ENCODE measurements at regions not wholly inside any gene's neighbourhood (a gene's known extent, or its start where the extent isn't known, plus 50 kb on each side); places are given as distances from the start of the nearest gene placed in this dataset.

GRCh38 chr17:12574525-12574924 lies 91.2 kb upstream of the MYOCD start:
- no peaks in the 10 kb centered on the region for H3K36me3 ChIP-seq
- no peak for TF ChIP-seq CTCF (IDR thresholded peaks at IDR 0.05; ENCODE audit: borderline replicate concordance)
- intact Hi-C loops (cut with micrococcal nuclease): no loop called here
- H3K9me3 ChIP-seq (replicated peaks): no peaks in the 10 kb centered on the region
- DNase-seq: no peak
- H3K27ac ChIP-seq (replicated peaks): no peak overlapping the region
- H3K4me1 ChIP-seq: peaks cover 4% of the 10 kb centered on the region
- no peak overlapping the region for H3K4me3 ChIP-seq
- H3K27me3 ChIP-seq (ENCODE audit: low read depth): no peaks in the 10 kb centered on the region

GRCh38 chr17:12575641-12576040 lies 90.0 kb upstream of the MYOCD start:
- no peaks in the 10 kb centered on the region for H3K9me3 ChIP-seq (replicated peaks)
- peaks cover 15% of the 10 kb centered on the region for H3K4me1 ChIP-seq
- TF ChIP-seq CTCF (IDR thresholded peaks at IDR 0.05; ENCODE audit: borderline replicate concordance): no peak
- no peaks in the 10 kb centered on the region for H3K27me3 ChIP-seq (ENCODE audit: low read depth)
- no peak for DNase-seq
- no peak overlapping the region for H3K27ac ChIP-seq (replicated peaks)
- H3K36me3 ChIP-seq: no peaks in the 10 kb centered on the region
- no peak overlapping the region for H3K4me3 ChIP-seq
- intact Hi-C loops (cut with micrococcal nuclease): no loop called here

DNA sequence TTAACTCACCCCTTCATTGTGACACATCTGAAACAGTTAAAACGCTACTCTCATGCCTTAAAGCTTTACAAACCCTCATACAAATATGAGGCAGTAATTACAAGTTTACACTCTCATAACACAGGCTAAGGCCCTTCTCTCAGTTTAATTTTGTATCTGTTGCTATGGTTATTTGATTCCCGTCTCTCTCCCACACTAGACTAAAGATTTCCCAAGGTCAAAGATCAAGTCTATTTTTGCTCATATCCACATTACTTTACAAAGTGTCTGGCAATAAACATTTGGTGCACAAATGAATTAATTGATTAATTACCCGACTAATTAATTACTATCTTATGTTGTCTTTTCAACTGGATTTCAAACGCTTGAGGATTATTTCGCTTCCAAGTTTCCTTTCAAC lies 86.4 kb upstream of the MYOCD start:
- no peak for DNase-seq
- no peaks in the 10 kb centered on the region for H3K36me3 ChIP-seq
- intact Hi-C loops (cut with micrococcal nuclease): no loop called here
- no peak overlapping the region for H3K4me3 ChIP-seq
- TF ChIP-seq CTCF (IDR thresholded peaks at IDR 0.05; ENCODE audit: borderline replicate concordance): no peak
- H3K4me1 ChIP-seq: peaks cover 26% of the 10 kb centered on the region
- H3K9me3 ChIP-seq (replicated peaks): peaks cover 6% of the 10 kb centered on the region
- H3K27me3 ChIP-seq (ENCODE audit: low read depth): no peaks in the 10 kb centered on the region
- peak overlapping the region; percentile 34 for H3K27ac ChIP-seq (replicated peaks)

GRCh38 chr17:12580640-12581039 lies 85.0 kb upstream of the MYOCD start:
- TF ChIP-seq CTCF (IDR thresholded peaks at IDR 0.05; ENCODE audit: borderline replicate concordance): no peak
- Histone ChIP-seq H3K9me3 (replicated peaks) (peaks cover 6% of the 10 kb centered on the region), H3K27ac (replicated peaks) (peak overlapping the region; percentile 39), H3K36me3 (no peaks in the 10 kb centered on the region), H3K27me3 (ENCODE audit: low read depth) (no peaks in the 10 kb centered on the region), H3K4me3 (peak overlapping the region; percentile 29), H3K4me1 (peaks cover 29% of the 10 kb centered on the region)
- no peak for DNase-seq
- intact Hi-C loops (cut with micrococcal nuclease): no loop called here

DNA sequence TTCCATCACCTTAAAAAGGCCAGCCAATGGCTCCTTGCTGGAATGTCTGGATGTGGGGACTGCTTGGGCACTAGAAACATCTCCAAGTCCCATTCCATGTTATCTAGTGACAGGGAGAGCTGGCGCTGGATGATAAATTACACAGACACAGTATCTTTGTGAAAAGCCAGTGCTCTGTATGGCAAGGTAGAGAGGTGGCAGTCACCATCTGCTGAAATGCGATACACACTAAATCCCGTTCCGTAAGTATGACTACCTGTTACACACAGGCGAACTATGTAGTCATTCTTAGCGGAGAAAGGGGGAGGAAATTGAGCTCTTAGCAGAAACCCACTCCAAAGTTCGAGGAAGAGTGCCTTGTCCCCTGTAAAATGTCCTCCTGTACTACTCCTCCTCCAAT lies 81.0 kb upstream of the MYOCD start:
- H3K9me3 ChIP-seq (replicated peaks): peaks cover 16% of the 10 kb centered on the region
- no peak for TF ChIP-seq CTCF (IDR thresholded peaks at IDR 0.05; ENCODE audit: borderline replicate concordance)
- peaks cover 23% of the 10 kb centered on the region for H3K4me1 ChIP-seq
- peak overlapping the region; percentile 62 for H3K27ac ChIP-seq (replicated peaks)
- no peaks in the 10 kb centered on the region for H3K27me3 ChIP-seq (ENCODE audit: low read depth)
- peak overlapping the region; percentile 48 for H3K4me3 ChIP-seq
- DNase-seq: no peak
- no peaks in the 10 kb centered on the region for H3K36me3 ChIP-seq
- intact Hi-C loops (cut with micrococcal nuclease): loop anchor here (2.0 kb wide), 1 partner anchor 58 kb away; no protein-coding TSS in a partner anchor

DNA sequence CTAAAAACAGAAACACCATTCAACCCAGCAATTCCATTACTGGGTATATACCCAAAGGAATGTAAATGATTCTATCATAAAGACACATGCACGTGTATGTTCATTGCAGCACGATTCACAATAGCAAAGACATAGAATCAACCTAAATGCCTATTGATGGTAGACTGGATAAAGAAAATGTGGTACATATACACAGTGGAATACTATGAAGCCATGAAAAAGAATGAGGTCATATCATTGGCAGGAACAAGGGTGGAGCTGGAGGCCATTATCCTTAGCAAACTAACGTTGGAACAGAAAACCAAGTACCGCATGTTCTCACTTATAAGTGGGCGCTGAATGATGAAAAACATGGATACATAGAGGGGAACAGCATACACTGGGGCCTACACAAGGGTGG lies 77.2 kb upstream of the MYOCD start:
- intact Hi-C loops (cut with micrococcal nuclease): no loop called here
- H3K9me3 ChIP-seq (replicated peaks): peaks cover 10% of the 10 kb centered on the region
- no peak for TF ChIP-seq CTCF (IDR thresholded peaks at IDR 0.05; ENCODE audit: borderline replicate concordance)
- DNase-seq: no peak
- no peak overlapping the region for H3K4me3 ChIP-seq
- no peaks in the 10 kb centered on the region for H3K36me3 ChIP-seq
- no peak overlapping the region for H3K27ac ChIP-seq (replicated peaks)
- peaks cover 8% of the 10 kb centered on the region for H3K4me1 ChIP-seq
- H3K27me3 ChIP-seq (ENCODE audit: low read depth): no peaks in the 10 kb centered on the region

Data from left ventricle myocardium inferior (tissue), 1 donor.